ENCODE measurements at regions not wholly inside any gene's neighbourhood (a gene's known extent, or its start where the extent isn't known, plus 50 kb on each side); places are given as distances from the start of the nearest gene placed in this dataset.

- TF ChIP-seq CTCF (IDR thresholded peaks at IDR 0.05) = no peak
- no peak for TF ChIP-seq EZH2phosphoT487 (IDR thresholded peaks at IDR 0.05; ENCODE audit: borderline replicate concordance, low read depth)
- TF ChIP-seq RAD21 (IDR thresholded peaks at IDR 0.05; ENCODE audit: low read length) = no peak
- no peak for TF ChIP-seq POLR2AphosphoS5 (IDR thresholded peaks at IDR 0.05; ENCODE audit: low read depth, low read length)
- TF ChIP-seq YY1 (IDR thresholded peaks at IDR 0.05; ENCODE audit: low read depth) = no peak
- TF ChIP-seq USF1 (IDR thresholded peaks at IDR 0.05; ENCODE audit: borderline replicate concordance, low read depth) = no peak
- no peak for TF ChIP-seq MAX (IDR thresholded peaks at IDR 0.05; ENCODE audit: low read depth)
- no peak for TF ChIP-seq USF2 (IDR thresholded peaks at IDR 0.05; ENCODE audit: borderline replicate concordance, low read depth, low read length)
- TF ChIP-seq GABPA (IDR thresholded peaks at IDR 0.05; ENCODE audit: low read depth) = no peak
- TF ChIP-seq RFX5 (IDR thresholded peaks at IDR 0.05; ENCODE audit: low read length) = no peak
- no peak for TF ChIP-seq NRF1 (IDR thresholded peaks at IDR 0.05; ENCODE audit: low read depth, low read length)
- no peak for TF ChIP-seq CHD2 (IDR thresholded peaks at IDR 0.05; ENCODE audit: low read length, partially characterized antibody)
- TF ChIP-seq FOXJ3 (CRISPR knock-in tag; IDR thresholded peaks at IDR 0.05) = no peak
These were observed 76.0 kb downstream of the MYEOV start for GRCh38 chr11:69369945-69370344.
